ENCODE measurements at regions not wholly inside any gene's neighbourhood (a gene's known extent, or its start where the extent isn't known, plus 50 kb on each side); places are given as distances from the start of the nearest gene placed in this dataset.
A peak's percentile ranks its signal among the peaks of the same experiment; 100 is the strongest.

DNA sequence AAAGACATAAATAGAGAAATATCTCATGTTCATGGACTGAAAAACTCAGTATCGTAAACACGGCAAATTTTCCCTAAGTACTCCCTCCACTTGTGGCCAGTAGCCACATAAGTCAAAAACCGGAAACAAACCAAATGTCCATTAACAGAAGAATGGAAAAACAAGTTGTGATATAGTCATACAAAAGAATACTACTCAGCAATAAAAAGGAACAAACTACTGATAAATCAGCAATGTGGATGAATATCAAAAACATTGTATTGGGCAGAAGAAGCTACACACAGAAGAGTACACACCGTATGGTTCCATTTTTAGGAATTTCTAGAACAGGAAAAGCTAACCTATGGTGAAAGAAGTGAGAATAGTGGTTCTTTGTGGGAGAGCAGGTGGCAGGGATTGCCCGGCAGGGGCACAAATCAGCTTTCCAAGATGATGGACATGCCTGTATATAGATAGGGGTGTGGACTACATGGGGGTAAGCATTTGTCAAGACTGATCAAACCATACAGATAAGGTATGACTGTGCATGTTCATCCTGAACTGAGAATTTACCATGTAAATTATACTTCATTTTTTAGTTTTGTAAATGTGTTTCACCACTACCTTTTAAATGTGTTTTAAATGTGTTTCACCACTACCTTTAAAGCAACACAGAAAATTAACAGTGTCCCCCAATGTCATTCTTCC is 172.8 kb upstream of the CDH5 start:
- TF ChIP-seq, protein P1, sequence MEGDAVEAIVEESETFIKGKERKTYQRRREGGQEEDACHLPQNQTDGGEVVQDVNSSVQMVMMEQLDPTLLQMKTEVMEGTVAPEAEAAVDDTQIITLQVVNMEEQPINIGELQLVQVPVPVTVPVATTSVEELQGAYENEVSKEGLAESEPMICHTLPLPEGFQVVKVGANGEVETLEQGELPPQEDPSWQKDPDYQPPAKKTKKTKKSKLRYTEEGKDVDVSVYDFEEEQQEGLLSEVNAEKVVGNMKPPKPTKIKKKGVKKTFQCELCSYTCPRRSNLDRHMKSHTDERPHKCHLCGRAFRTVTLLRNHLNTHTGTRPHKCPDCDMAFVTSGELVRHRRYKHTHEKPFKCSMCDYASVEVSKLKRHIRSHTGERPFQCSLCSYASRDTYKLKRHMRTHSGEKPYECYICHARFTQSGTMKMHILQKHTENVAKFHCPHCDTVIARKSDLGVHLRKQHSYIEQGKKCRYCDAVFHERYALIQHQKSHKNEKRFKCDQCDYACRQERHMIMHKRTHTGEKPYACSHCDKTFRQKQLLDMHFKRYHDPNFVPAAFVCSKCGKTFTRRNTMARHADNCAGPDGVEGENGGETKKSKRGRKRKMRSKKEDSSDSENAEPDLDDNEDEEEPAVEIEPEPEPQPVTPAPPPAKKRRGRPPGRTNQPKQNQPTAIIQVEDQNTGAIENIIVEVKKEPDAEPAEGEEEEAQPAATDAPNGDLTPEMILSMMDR (conservative IDR thresholded peaks at IDR 0.05; ENCODE audit: control insufficient read depth, insufficient read depth, low read depth, low read length), result no peak
- H3K4me3 ChIP-seq (ENCODE audit: control insufficient read depth, low read depth, low read length), result no peak overlapping the region
- no peak for DNase-seq (ENCODE audit: low read depth)

DNA sequence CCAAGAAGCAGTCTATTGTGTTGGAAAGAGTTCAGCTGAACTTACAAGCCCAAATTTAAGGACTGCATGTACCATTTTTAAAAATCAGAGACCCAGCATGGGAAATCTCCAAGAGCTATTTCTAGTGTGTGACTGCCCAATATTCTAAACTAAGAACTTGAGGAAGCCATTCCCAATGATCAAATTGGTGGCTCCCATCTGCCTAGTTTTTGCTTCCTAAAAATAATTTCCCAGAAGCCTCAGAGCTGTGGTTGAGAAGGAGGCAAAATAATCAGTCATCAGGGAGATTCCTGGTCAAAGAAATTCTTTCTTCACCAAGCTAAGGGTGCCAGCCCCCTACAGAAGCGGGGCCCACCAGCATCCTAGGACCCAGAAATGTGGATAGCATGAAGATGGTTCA is 176.1 kb upstream of the CDH5 start:
- TF ChIP-seq, protein P1 (conservative IDR thresholded peaks at IDR 0.05; ENCODE audit: control insufficient read depth, insufficient read depth, low read depth, low read length), result no peak
- DNase-seq (ENCODE audit: low read depth), result no peak

DNA sequence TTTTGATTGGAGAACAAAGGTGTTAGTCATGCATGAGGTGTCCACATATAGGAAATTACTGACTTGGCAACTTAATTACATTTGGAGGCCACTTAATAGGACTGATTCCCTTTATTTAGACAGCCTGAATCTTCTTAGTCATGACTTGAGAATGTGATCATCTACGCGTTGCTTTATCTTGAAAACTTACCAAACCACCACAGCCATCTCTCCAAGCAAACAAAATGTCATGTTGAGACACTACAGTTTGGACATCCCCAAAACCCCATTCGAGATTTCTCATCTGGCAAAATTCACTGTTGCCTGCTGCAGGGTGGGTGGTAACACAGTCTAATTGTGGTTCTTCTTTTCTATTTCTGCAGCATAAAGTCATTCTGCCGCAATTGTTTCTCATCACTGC is 176.5 kb upstream of the CDH5 start:
- TF ChIP-seq, protein P1 (conservative IDR thresholded peaks at IDR 0.05; ENCODE audit: control insufficient read depth, insufficient read depth, low read depth, low read length), result no peak
- no peak overlapping the region for H3K4me3 ChIP-seq (ENCODE audit: control insufficient read depth, low read depth, low read length)
- peak; percentile 97 for DNase-seq (ENCODE audit: low read depth)

More for the DNA sequence above, 176.1 kb upstream of the CDH5 start:
- H3K4me3 ChIP-seq (ENCODE audit: control insufficient read depth, low read depth, low read length), result no peak overlapping the region

DNA sequence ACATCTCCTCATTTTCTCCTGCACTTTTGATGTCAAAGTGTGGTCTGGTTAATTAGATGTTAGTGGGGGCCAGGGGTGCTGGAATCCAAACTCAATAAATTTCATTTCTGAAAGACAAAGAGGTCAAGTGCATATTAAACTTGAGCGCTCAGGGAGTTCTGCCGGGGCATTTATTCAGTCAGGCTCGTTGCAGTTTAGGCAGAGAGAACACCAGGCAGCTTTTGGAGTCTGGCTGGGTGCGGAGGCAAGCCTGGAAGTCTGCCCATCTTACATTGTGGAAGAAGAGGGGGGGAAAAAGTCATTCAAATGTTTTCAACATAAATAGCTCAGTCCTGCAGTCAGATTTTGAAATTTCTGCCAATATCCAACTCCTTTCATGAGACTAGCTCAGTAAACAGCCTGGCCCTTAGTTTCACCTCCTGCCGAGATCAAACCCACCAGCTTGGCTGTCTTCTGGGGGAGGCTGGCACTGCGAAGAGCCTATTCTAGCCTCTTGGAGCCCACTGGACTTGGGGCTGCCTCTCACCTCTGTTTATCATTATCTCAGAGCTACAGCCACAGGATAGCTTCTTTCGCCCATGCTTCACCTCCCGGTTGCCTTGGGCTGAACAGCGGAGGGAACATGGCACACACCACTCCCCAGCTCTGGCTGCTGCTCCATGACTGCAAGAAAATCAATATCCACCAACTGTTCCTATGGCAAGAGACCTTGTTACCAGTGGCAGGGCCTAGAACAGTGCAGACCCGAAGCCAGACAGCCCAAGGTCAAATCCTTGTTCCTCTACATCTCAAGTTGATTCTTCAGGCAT is 177.4 kb upstream of the CDH5 start:
- H3K4me3 ChIP-seq (ENCODE audit: control insufficient read depth, low read depth, low read length), result no peak overlapping the region
- DNase-seq (ENCODE audit: low read depth), result peak; percentile 81
- TF ChIP-seq, protein P1 (conservative IDR thresholded peaks at IDR 0.05; ENCODE audit: control insufficient read depth, insufficient read depth, low read depth, low read length), result no peak

DNA sequence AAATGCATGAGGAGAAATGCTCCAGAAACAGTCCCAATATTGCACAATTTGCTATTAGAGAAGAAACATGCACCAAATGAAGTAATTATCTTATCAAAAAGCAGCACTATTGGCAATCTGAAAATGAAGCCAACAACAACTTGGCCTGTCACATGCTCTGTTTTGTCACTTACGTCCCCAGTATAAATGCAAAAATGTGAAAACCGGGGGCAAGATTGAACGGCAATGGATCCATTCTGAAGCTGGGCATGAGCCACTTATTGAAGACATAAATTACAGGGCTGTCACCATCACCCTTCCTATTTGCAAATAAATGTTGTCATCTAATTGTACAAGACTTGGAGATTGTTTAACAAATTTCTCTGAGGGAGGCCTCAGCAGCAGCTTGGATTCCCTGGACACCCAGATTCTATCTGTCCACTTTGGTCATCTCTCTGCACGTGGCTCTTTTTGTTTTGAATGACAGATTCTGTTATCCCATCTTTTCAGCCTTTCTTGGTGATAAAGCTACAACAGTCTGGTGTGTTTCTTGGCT is 180.2 kb upstream of the CDH5 start:
- no peak for DNase-seq (ENCODE audit: low read depth)
- TF ChIP-seq, protein P1 (conservative IDR thresholded peaks at IDR 0.05; ENCODE audit: control insufficient read depth, insufficient read depth, low read depth, low read length), result no peak
- no peak overlapping the region for H3K4me3 ChIP-seq (ENCODE audit: control insufficient read depth, low read depth, low read length)

DNA sequence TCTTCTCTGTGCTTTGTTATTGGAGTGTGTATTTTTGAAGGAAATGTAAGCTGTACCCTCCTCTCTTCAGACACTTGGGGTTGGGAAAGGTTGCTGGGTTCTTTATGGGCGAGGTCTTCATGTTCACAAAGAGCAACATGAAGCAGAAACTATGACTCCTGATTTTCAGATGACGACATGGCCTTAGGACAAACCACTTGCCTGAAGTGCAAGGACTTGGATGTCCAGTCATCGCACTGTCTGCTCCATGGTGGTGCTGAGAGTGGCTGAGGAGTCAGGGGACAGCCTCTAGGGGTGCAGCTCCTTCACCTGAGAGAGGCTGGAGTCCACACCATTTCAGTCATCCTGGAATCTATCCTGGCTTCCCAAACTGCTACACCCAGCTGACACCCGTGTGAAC is 183.9 kb upstream of the CDH5 start:
- no peak overlapping the region for H3K4me3 ChIP-seq (ENCODE audit: control insufficient read depth, low read depth, low read length)
- DNase-seq (ENCODE audit: low read depth), result no peak
- TF ChIP-seq, protein P1 (conservative IDR thresholded peaks at IDR 0.05; ENCODE audit: control insufficient read depth, insufficient read depth, low read depth, low read length), result no peak

Data from fibroblast of mammary gland (primary cell).